Upper lobe of left lung (tissue), 4 donors: ENCODE measurements at regions not wholly inside any gene's neighbourhood (a gene's known extent, or its start where the extent isn't known, plus 50 kb on each side); places are given as distances from the start of the nearest gene placed in this dataset.

ENCODE experiments used
- CTCF ChIP-seq, 6 experiments: fragments of 450-650 bp in 4 of 6; fragments of 200-600 bp in 2 of 6; sonication (generic) in 2 of 6; IDR thresholded peaks; one replicate each; pipeline ENCODE4 v1.5.1; 2016 to 2019; ENCODE audit warnings: antibody characterized with exemption in 6 of 6
- EP300 ChIP-seq, 4 donors: sonication (generic); formaldehyde crosslinking; IDR thresholded peaks; one replicate each; pipeline ENCODE4 v1.5.1; 2017; ENCODE audit warnings: antibody characterized with exemption in 4 of 4, control low read depth in 2 of 4
- POLR2A ChIP-seq, 4 donors: fragments of 450-650 bp; IDR thresholded peaks; one replicate each; pipeline ENCODE4 v1.5.1; 2016 to 2017; ENCODE audit warnings: antibody characterized with exemption in 4 of 4, mild to moderate bottlenecking in 2 of 4

- TF ChIP-seq CTCF (IDR thresholded peaks at IDR 0.05) (no peak), EP300 (IDR thresholded peaks at IDR 0.05) (no peak), POLR2A (IDR thresholded peaks at IDR 0.05) (no peak)
These were observed 202.7 kb upstream of the PRICKLE1 start for GRCh38 chr12:42792265-42792664.
